Gastroesophageal sphincter (tissue), 4 donors: ENCODE measurements at regions not wholly inside any gene's neighbourhood (a gene's known extent, or its start where the extent isn't known, plus 50 kb on each side); places are given as distances from the start of the nearest gene placed in this dataset.

Source experiments
- ATAC-seq: fragments of 150-250 bp; one replicate; pipeline ENCODE4 v1.9.1; 2016; ENCODE audit warnings: mild to moderate bottlenecking, moderate library complexity
- H3K27ac ChIP-seq, 4 donors: fragments of 200-600 bp; sonication (generic) in 3 of 4; 1 replicate in 3 of 4; 2 replicates in 1 of 4; pipeline ENCODE4 v1.5.1; 2016 to 2019
- H3K27me3 ChIP-seq: fragments of 200-600 bp; sonication (generic); one replicate; pipeline ENCODE4 v1.5.1; 2019
- H3K36me3 ChIP-seq, 2 donors: fragments of 200-600 bp; sonication (generic); one replicate each; pipeline ENCODE4 v1.5.1; 2019; ENCODE audit warnings: control low read depth in 1 of 2
- H3K4me1 ChIP-seq, 3 donors: fragments of 200-600 bp; sonication (generic); 1 replicate in 2 of 3; 2 replicates in 1 of 3; pipeline ENCODE4 v1.5.1; 2016 to 2019; ENCODE audit warnings: control low read depth in 2 of 3
- H3K4me3 ChIP-seq, 2 donors: fragments of 200-600 bp; sonication (generic); one replicate each; pipeline ENCODE4 v1.5.1; 2019; ENCODE audit warnings: mild to moderate bottlenecking in 1 of 2, moderate library complexity in 1 of 2
- H3K9me3 ChIP-seq, 3 donors: fragments of 200-600 bp; sonication (generic); one replicate each; pipeline ENCODE4 v1.5.1; 2017 to 2019; ENCODE audit warnings: control low read depth in 2 of 3
- CTCF ChIP-seq, 4 experiments: fragments of 200-600 bp in 2 of 4; fragments of 450-650 bp in 2 of 4; sonication (generic) in 1 of 4; IDR thresholded peaks; one replicate each; pipeline ENCODE4 v1.5.1; 2017 to 2019; ENCODE audit warnings: antibody characterized with exemption in 4 of 4, mild to moderate bottlenecking in 2 of 4, moderate library complexity in 2 of 4
- EP300 ChIP-seq: sonication (generic); formaldehyde crosslinking; IDR thresholded peaks from one replicate; pipeline ENCODE4 v1.6.1; 2017; ENCODE audit warnings: antibody characterized with exemption, mild to moderate bottlenecking
- POLR2A ChIP-seq, 2 donors: fragments of 450-650 bp; IDR thresholded peaks; one replicate each; pipeline ENCODE4 v1.6.1; 2017; ENCODE audit warnings: antibody characterized with exemption in 2 of 2, mild to moderate bottlenecking in 2 of 2, moderate library complexity in 1 of 2
- POLR2AphosphoS5 ChIP-seq: sonication (generic); formaldehyde crosslinking; IDR thresholded peaks from one replicate; pipeline ENCODE4 v1.6.1; 2017; ENCODE audit warnings: antibody characterized with exemption
- WGBS, 2 donors: methylation state at CpG; one replicate each; pipeline ENCODE4 v1.1.5; 2018; ENCODE audit warnings: low coverage in 1 of 2; 5-methylcytosine and 5-hydroxymethylcytosine counted together

- no peaks in the 10 kb centered on the region for H3K27me3 ChIP-seq
- 50 to 73% methylated on average over 1 of the region's 1 CpG for WGBS, 2 donors
- H3K9me3 ChIP-seq, result no peaks in the 10 kb centered on the region
- H3K4me1 ChIP-seq, result no peaks in the 10 kb centered on the region
- H3K27ac ChIP-seq, result no peak overlapping the region
- no peak for ATAC-seq
- no peaks in the 10 kb centered on the region for H3K36me3 ChIP-seq
- no peak overlapping the region for H3K4me3 ChIP-seq
- TF ChIP-seq EP300 (no peak), POLR2A (IDR thresholded peaks at IDR 0.05) (no peak), POLR2AphosphoS5 (no peak), CTCF (IDR thresholded peaks at IDR 0.05) (no peak)
These were observed 411.0 kb upstream of the NR2F2 start for GRCh38 chr15:95919460-95919859.

- Histone ChIP-seq H3K36me3 (no peaks in the 10 kb centered on the region), H3K4me3 (no peak overlapping the region), H3K9me3 (no peaks in the 10 kb centered on the region), H3K27me3 (no peaks in the 10 kb centered on the region), H3K4me1 (no peaks in the 10 kb centered on the region), H3K27ac (no peak overlapping the region)
- no peak for ATAC-seq
- TF ChIP-seq POLR2A (IDR thresholded peaks at IDR 0.05), result no peak
- no peak for TF ChIP-seq POLR2AphosphoS5
- TF ChIP-seq CTCF (IDR thresholded peaks at IDR 0.05), result no peak
- TF ChIP-seq EP300, result no peak
These were observed 409.1 kb upstream of the NR2F2 start for GRCh38 chr15:95921404-95921803.

- H3K4me1 ChIP-seq, result no peaks in the 10 kb centered on the region
- 85 to 92% methylated on average over 5 to 7 of the region's 7 CpGs for WGBS, 2 donors
- no peak overlapping the region for H3K27ac ChIP-seq
- no peaks in the 10 kb centered on the region for H3K9me3 ChIP-seq
- no peaks in the 10 kb centered on the region for H3K27me3 ChIP-seq
- TF ChIP-seq EP300, result no peak
- TF ChIP-seq CTCF (IDR thresholded peaks at IDR 0.05), result no peak
- TF ChIP-seq POLR2AphosphoS5, result no peak
- TF ChIP-seq POLR2A (IDR thresholded peaks at IDR 0.05), result no peak
- no peak overlapping the region for H3K4me3 ChIP-seq
- no peak for ATAC-seq
- H3K36me3 ChIP-seq, result no peaks in the 10 kb centered on the region
These were observed 408.1 kb upstream of the NR2F2 start for GRCh38 chr15:95922431-95922830.

- peaks cover 0 to 6% (median 0%) of the 10 kb centered on the region in 3 donors for H3K4me1 ChIP-seq
- no peaks in the 10 kb centered on the region for H3K27me3 ChIP-seq
- no peak overlapping the region for H3K27ac ChIP-seq
- H3K4me3 ChIP-seq, result no peak overlapping the region
- no peak for ATAC-seq
- WGBS, 2 donors, result 80 to 86% methylated on average over 4 of the region's 4 CpGs
- TF ChIP-seq CTCF (IDR thresholded peaks at IDR 0.05) (no peak), EP300 (no peak), POLR2AphosphoS5 (no peak), POLR2A (IDR thresholded peaks at IDR 0.05) (no peak)
- no peaks in the 10 kb centered on the region for H3K9me3 ChIP-seq
- H3K36me3 ChIP-seq, result no peaks in the 10 kb centered on the region
These were observed 406.7 kb upstream of the NR2F2 start for GRCh38 chr15:95923792-95924191.

- Histone ChIP-seq H3K4me1 (peaks cover 0 to 8% (median 0%) of the 10 kb centered on the region in 3 donors), H3K27me3 (no peaks in the 10 kb centered on the region), H3K9me3 (no peaks in the 10 kb centered on the region), H3K4me3 (no peak overlapping the region), H3K36me3 (no peaks in the 10 kb centered on the region), H3K27ac (no peak overlapping the region)
- no peak for ATAC-seq
- 83 to 91% methylated on average over 3 of the region's 3 CpGs for WGBS, 2 donors
- TF ChIP-seq CTCF (IDR thresholded peaks at IDR 0.05), result no peak
- no peak for TF ChIP-seq EP300
- no peak for TF ChIP-seq POLR2AphosphoS5
- no peak for TF ChIP-seq POLR2A (IDR thresholded peaks at IDR 0.05)
These were observed 401.7 kb upstream of the NR2F2 start for GRCh38 chr15:95928822-95929221.
